HUES64 (cell line): ENCODE measurements at regions not wholly inside any gene's neighbourhood (a gene's known extent, or its start where the extent isn't known, plus 50 kb on each side); places are given as distances from the start of the nearest gene placed in this dataset.

Source experiments
- H3K27ac ChIP-seq: 2 replicates; pipeline ENCODE4 v1.7.0; 2013; ENCODE audit warnings: low read depth, low read length, inconsistent platforms
- H3K27me3 ChIP-seq: 2 replicates; pipeline ENCODE4 v1.6.1; 2013; ENCODE audit warnings: mild to moderate bottlenecking, low read length; ENCODE audit not compliant: insufficient read depth
- H3K36me3 ChIP-seq: 2 replicates; pipeline ENCODE4 v1.6.1; 2013; ENCODE audit warnings: mild to moderate bottlenecking, low read length; ENCODE audit not compliant: insufficient read depth
- H3K4me1 ChIP-seq: 2 replicates; pipeline ENCODE4 v1.6.1; 2013; ENCODE audit warnings: mild to moderate bottlenecking, low read length, moderate library complexity; ENCODE audit not compliant: insufficient read depth
- H3K4me3 ChIP-seq: 2 replicates; pipeline ENCODE4 v1.5.1; 2013; ENCODE audit warnings: mild to moderate bottlenecking, low read length, moderate library complexity
- H3K9ac ChIP-seq: 2 replicates; pipeline ENCODE4 v1.6.1; 2013; ENCODE audit warnings: mild to moderate bottlenecking, low read depth, low read length
- H3K9me3 ChIP-seq: 2 replicates; pipeline ENCODE4 v1.6.1; 2013; ENCODE audit warnings: low read depth, low read length; ENCODE audit not compliant: insufficient read depth
- WGBS: fragments of 150-250, 120-280 bp; methylation state at CpG from one replicate; pipeline ENCODE4 v1.1.7; 2013; ENCODE audit warnings: missing lambda C conversion rate; 5-methylcytosine and 5-hydroxymethylcytosine counted together

DNA sequence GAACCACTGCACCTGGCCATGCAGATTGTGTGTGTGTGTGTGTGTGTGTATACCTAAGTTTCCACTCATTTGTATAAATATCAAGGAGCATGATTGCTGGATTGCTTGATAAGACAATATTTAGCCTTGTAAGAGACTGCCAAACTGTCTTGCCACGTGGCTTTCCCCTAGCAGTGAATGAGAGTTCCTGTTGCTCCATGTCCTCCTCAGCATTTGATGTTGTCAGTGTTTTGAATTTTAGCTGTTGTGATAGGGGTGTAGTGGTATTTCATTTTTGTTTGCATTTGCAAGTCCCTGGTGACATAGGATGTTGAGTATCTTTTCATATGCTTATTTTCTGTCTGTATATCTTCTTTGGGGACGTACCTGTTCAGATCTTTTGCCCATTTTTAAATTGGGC lies 99.0 kb upstream of the ZNF536 start:
- H3K27ac ChIP-seq, result no peak overlapping the region
- H3K9ac ChIP-seq, result no peak overlapping the region
- no peaks in the 10 kb centered on the region for H3K27me3 ChIP-seq
- peaks cover 29% of the 10 kb centered on the region for H3K4me1 ChIP-seq
- peaks cover 16% of the 10 kb centered on the region for H3K9me3 ChIP-seq
- H3K4me3 ChIP-seq, result no peak overlapping the region
- 82% methylated on average over 2 of the region's 2 CpGs for WGBS
- H3K36me3 ChIP-seq, result no peaks in the 10 kb centered on the region

DNA sequence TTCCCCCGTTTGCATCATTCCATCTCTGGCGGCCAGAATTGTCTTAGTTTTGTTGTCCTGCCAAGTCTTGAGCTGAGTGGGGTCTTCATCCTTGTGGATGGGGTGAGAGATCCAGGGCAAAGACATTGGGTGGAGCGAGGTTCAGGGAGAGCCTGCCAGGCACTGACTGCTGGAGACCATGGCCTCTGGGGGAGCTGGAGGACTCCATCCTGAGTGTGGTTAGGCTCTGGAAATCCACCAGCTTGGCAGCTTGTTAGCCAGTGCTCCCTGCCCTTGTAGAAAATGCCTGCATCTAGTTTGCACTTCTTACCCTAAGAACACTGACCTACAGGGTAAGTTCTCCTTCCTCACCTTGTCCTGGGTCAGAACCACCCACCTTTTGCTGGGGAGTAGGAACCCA lies 97.2 kb upstream of the ZNF536 start:
- Histone ChIP-seq H3K9ac (no peak overlapping the region), H3K4me1 (peaks cover 22% of the 10 kb centered on the region), H3K36me3 (no peaks in the 10 kb centered on the region), H3K9me3 (peaks cover 16% of the 10 kb centered on the region), H3K27me3 (no peaks in the 10 kb centered on the region), H3K27ac (no peak overlapping the region), H3K4me3 (no peak overlapping the region)
- 94% methylated on average over 3 of the region's 3 CpGs for WGBS

DNA sequence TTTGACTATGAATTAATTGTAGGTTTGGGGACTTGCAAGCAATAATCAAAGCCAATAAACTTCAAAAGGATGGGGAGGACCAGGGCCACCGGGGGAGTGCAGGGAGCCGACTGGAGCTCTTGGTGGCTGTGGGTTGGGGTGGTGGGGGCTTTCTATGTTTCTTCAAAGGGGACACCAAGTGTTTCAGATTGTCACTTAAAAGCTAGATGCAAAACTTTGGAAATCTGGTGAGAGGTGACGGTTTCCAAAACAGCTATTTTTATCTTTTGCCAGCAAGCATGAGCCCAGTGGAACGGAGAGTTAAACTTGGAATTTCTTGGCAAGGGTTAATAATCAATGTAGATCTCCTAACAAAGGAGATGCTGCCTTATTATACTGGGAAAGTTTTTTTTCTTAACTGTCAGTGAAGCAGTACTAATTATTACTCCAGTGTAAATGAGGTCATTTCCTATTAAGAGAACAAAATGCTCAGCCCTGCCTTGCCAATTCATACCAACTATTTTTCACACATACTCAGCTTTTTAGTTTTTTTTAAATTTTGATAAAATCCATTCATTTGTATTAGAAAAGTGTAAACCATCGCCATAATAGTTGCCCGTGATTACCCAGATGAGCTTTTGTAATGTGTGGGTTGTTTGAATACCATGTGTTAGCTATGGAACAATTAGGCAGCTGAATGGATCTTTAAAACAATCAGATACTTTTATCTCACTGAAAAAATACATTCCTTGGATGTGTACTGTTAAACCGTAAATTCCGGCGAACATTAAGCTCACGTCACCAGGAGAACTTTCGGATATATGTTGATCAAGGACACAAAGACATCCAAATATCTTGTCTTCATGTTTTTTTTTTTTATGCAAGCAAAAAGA lies 95.9 kb upstream of the ZNF536 start:
- H3K27me3 ChIP-seq, result no peaks in the 10 kb centered on the region
- 74% methylated on average over 11 of the region's 11 CpGs for WGBS

DNA sequence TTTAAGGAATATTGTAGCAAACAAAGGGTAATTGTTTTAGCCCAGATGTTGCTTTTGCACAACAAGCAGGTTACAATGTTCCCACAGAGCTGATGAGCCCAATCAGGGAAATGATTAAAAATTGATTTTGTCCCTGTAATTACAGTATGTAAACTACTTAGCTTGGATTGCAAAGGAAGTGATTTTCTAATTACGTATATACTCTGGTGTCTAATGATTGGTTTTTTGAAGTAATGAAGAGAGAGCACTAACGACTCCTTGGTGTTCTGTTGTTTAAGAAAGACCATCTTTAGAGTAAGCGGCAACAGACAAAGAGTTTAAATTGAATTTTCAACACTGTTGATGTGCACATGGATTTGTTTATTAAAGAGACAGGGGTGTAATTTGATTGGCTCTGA lies 95.3 kb upstream of the ZNF536 start:
- H3K27me3 ChIP-seq, result no peaks in the 10 kb centered on the region
- H3K36me3 ChIP-seq, result no peaks in the 10 kb centered on the region
- H3K4me3 ChIP-seq, result no peak overlapping the region
- no peak overlapping the region for H3K9ac ChIP-seq
- H3K9me3 ChIP-seq, result peaks cover 16% of the 10 kb centered on the region
- peaks cover 22% of the 10 kb centered on the region for H3K4me1 ChIP-seq
- WGBS, result 86% methylated on average over 3 of the region's 3 CpGs
- H3K27ac ChIP-seq, result no peak overlapping the region

More for the DNA sequence above, 95.9 kb upstream of the ZNF536 start:
- no peaks in the 10 kb centered on the region for H3K36me3 ChIP-seq
- H3K27ac ChIP-seq, result no peak overlapping the region
- H3K9me3 ChIP-seq, result peaks cover 16% of the 10 kb centered on the region
- no peak overlapping the region for H3K9ac ChIP-seq
- no peak overlapping the region for H3K4me3 ChIP-seq
- peaks cover 22% of the 10 kb centered on the region for H3K4me1 ChIP-seq

DNA sequence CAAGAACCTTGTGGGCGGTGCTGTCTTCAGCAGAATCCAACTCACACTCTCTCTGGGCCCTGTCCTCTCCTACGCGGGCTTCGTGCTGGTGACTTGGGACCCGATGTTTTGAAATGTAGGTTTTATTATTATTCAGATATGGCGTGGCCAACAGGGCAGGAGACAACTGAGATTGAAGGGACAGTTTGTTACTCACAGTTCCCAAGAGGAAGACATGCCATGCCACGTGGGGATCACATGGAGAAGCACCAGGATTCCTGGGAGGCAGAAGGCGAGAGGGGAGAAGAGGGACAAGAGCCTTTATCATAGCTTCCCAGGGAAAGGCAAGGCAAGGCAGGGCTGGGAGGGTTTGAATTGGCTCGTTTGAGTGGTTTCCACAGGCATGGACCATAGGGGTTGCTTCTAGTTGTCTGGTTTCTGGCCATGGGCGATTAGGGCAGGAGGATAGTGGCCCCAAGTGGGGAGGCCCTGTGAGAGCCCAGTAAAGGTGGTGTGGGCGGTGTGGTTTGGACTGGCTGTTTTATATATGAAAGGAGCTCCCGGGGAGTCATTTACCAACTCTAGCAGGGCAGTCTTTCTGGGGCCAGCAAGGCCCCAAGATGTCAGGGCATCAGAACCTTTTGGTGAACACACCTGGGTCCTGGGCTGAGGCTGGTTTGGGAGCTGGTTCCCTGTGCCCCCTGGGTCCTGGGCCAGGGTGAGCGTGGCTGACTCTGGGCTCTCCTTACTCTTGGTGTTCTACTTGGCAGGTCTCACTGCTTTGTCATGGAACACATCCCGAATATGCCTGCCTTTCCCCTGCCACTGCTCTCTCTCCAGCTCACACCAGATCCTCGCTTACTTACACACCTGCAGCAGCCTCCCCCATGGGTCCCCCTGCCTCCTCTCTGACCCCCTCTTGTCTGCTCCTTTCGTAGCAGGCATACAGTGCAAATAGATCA lies 94.0 kb upstream of the ZNF536 start:
- peaks cover 5% of the 10 kb centered on the region for H3K9me3 ChIP-seq
- no peaks in the 10 kb centered on the region for H3K36me3 ChIP-seq
- H3K9ac ChIP-seq, result no peak overlapping the region
- 89% methylated on average over 16 of the region's 16 CpGs for WGBS
- no peak overlapping the region for H3K4me3 ChIP-seq
- no peaks in the 10 kb centered on the region for H3K27me3 ChIP-seq
- peaks cover 22% of the 10 kb centered on the region for H3K4me1 ChIP-seq
- H3K27ac ChIP-seq, result no peak overlapping the region

GRCh38 chr19:30278882-30279254 lies 93.3 kb upstream of the ZNF536 start:
- Histone ChIP-seq H3K36me3 (no peaks in the 10 kb centered on the region), H3K4me3 (no peak overlapping the region), H3K9me3 (no peaks in the 10 kb centered on the region), H3K27me3 (no peaks in the 10 kb centered on the region), H3K9ac (no peak overlapping the region), H3K4me1 (peaks cover 22% of the 10 kb centered on the region), H3K27ac (no peak overlapping the region)
- WGBS, result 95% methylated on average over 9 of the region's 9 CpGs

GRCh38 chr19:30280018-30280417 lies 92.2 kb upstream of the ZNF536 start:
- Histone ChIP-seq H3K27ac (no peak overlapping the region), H3K4me3 (no peak overlapping the region), H3K4me1 (peaks cover 22% of the 10 kb centered on the region), H3K9ac (no peak overlapping the region), H3K36me3 (no peaks in the 10 kb centered on the region), H3K27me3 (no peaks in the 10 kb centered on the region), H3K9me3 (no peaks in the 10 kb centered on the region)
- WGBS, result 82% methylated on average over 6 of the region's 6 CpGs

DNA sequence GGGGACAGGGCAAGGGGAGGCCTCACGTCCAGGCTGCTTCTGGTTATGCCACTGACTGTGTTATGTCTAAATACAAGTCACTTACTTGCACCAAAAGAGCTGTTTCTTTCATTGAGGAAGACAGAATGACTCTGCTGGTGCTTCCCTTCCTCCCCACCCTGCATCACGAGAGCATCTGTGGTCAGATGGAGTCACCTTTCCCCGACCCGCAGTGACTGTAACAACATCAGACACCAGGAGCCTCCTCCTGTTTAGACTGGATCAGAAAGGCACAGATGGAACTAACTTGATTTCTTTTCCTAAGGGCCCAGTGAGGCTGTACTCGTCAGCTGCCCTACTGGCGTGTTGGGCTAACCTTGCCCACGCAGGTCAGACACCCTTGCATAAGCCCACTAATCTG lies 90.3 kb upstream of the ZNF536 start:
- Histone ChIP-seq H3K4me1 (peaks cover 15% of the 10 kb centered on the region), H3K27ac (no peak overlapping the region), H3K9ac (no peak overlapping the region), H3K27me3 (no peaks in the 10 kb centered on the region), H3K4me3 (no peak overlapping the region), H3K36me3 (no peaks in the 10 kb centered on the region), H3K9me3 (no peaks in the 10 kb centered on the region)
- WGBS, result 94% methylated on average over 7 of the region's 7 CpGs

GRCh38 chr19:30283556-30283955 lies 88.6 kb upstream of the ZNF536 start:
- H3K9me3 ChIP-seq, result no peaks in the 10 kb centered on the region
- no peak overlapping the region for H3K27ac ChIP-seq
- WGBS, result 88% methylated on average over 2 of the region's 2 CpGs
- H3K36me3 ChIP-seq, result no peaks in the 10 kb centered on the region
- H3K27me3 ChIP-seq, result no peaks in the 10 kb centered on the region
- peaks cover 6% of the 10 kb centered on the region; the same call in 1 of the 2 replicates for H3K4me1 ChIP-seq
- no peak overlapping the region for H3K9ac ChIP-seq
- H3K4me3 ChIP-seq, result no peak overlapping the region

- Histone ChIP-seq H3K27me3 (no peaks in the 10 kb centered on the region), H3K9ac (no peak overlapping the region), H3K27ac (no peak overlapping the region), H3K36me3 (no peaks in the 10 kb centered on the region), H3K4me1 (peaks cover 6% of the 10 kb centered on the region; the same call in 1 of the 2 replicates), H3K9me3 (no peaks in the 10 kb centered on the region), H3K4me3 (no peak overlapping the region)
- 94% methylated on average over 6 of the region's 6 CpGs for WGBS
These were observed 88.0 kb upstream of the ZNF536 start for GRCh38 chr19:30284209-30284608.

GRCh38 chr19:30284885-30285284 lies 87.3 kb upstream of the ZNF536 start:
- Histone ChIP-seq H3K9ac (no peak overlapping the region), H3K4me1 (peaks cover 6% of the 10 kb centered on the region; the same call in 1 of the 2 replicates), H3K36me3 (no peaks in the 10 kb centered on the region), H3K9me3 (no peaks in the 10 kb centered on the region), H3K27me3 (no peaks in the 10 kb centered on the region), H3K4me3 (no peak overlapping the region), H3K27ac (no peak overlapping the region)
- 80% methylated on average over 1 of the region's 3 CpGs for WGBS
